IgD-negative memory B cell (primary cell): ENCODE measurements at regions not wholly inside any gene's neighbourhood (a gene's known extent, or its start where the extent isn't known, plus 50 kb on each side); places are given as distances from the start of the nearest gene placed in this dataset.
"Not testable (repeated sequence)": the region's sequence is repeated elsewhere in the genome, so short reads cannot be mapped to it uniquely, and the experiment has no call there.

ENCODE experiments used
- H3K27ac Mint-ChIP-seq, 3 donors: one replicate each; pipeline ENCODE4 v1.8.0; 2020 to 2022; ENCODE audit warnings: mild to moderate bottlenecking in 3 of 3, mixed read lengths in 3 of 3, moderate library complexity in 1 of 3
- H3K27me3 Mint-ChIP-seq: one replicate; pipeline ENCODE4 v1.8.0; 2021; ENCODE audit warnings: mixed read lengths
- H3K36me3 Mint-ChIP-seq: one replicate; pipeline ENCODE4 v1.8.0; 2020; ENCODE audit warnings: mild to moderate bottlenecking, mixed read lengths
- H3K4me1 Mint-ChIP-seq, 3 donors: one replicate each; pipeline ENCODE4 v1.8.0; 2020 to 2022; ENCODE audit warnings: mixed read lengths in 3 of 3, mild to moderate bottlenecking in 1 of 3
- H3K4me3 Mint-ChIP-seq, 4 donors: one replicate each; pipeline ENCODE4 v1.8.0; 2020 to 2022; ENCODE audit warnings: mild to moderate bottlenecking in 4 of 4, mixed read lengths in 4 of 4, moderate library complexity in 3 of 4
- H3K9me3 Mint-ChIP-seq, 3 donors: one replicate each; pipeline ENCODE4 v1.8.0; 2020 to 2021; ENCODE audit warnings: mixed read lengths in 3 of 3, mild to moderate bottlenecking in 1 of 3

- H3K4me3 Mint-ChIP-seq, H3K27ac Mint-ChIP-seq, H3K9me3 Mint-ChIP-seq, H3K36me3 Mint-ChIP-seq, H3K27me3 Mint-ChIP-seq, H3K4me1 Mint-ChIP-seq: not testable (repeated sequence)
Observed at GRCh38 chr13:112176141-112177119, 109.5 kb downstream of the SOX1 start.

- no peak overlapping the region for H3K27ac Mint-ChIP-seq
- no peaks in the 10 kb centered on the region for H3K36me3 Mint-ChIP-seq
- peaks cover 4 to 9% (median 9%) of the 10 kb centered on the region in 3 donors for H3K9me3 Mint-ChIP-seq
- H3K27me3 Mint-ChIP-seq: peaks cover 3% of the 10 kb centered on the region
- H3K4me3 Mint-ChIP-seq: no peak overlapping the region
- no peaks in the 10 kb centered on the region for H3K4me1 Mint-ChIP-seq
Observed at GRCh38 chr13:112177450-112178288, 110.7 kb downstream of the SOX1 start.

- Mint-ChIP-seq H3K4me3 (no peak overlapping the region), H3K27ac (no peak overlapping the region), H3K4me1 (no peaks in the 10 kb centered on the region), H3K27me3 (peaks cover 3% of the 10 kb centered on the region), H3K9me3 (peaks cover 3 to 9% (median 8%) of the 10 kb centered on the region in 3 donors), H3K36me3 (no peaks in the 10 kb centered on the region)
Observed at GRCh38 chr13:112178769-112179168, 111.8 kb downstream of the SOX1 start.

GRCh38 chr13:112179421-112179820, 112.5 kb downstream of the SOX1 start:
- H3K36me3 Mint-ChIP-seq: no peaks in the 10 kb centered on the region

GRCh38 chr13:112179995-112180394, 113.0 kb downstream of the SOX1 start:
- Mint-ChIP-seq H3K4me1 (no peaks in the 10 kb centered on the region), H3K4me3 (no peak overlapping the region), H3K36me3 (no peaks in the 10 kb centered on the region), H3K27ac (no peak overlapping the region), H3K27me3 (no peaks in the 10 kb centered on the region), H3K9me3 (peaks cover 2% of the 10 kb centered on the region in 3 donors)

More at GRCh38 chr13:112179421-112179820, 112.5 kb downstream of the SOX1 start:
- H3K9me3 Mint-ChIP-seq: peaks cover 2 to 5% (median 3%) of the 10 kb centered on the region in 3 donors
- no peak overlapping the region for H3K4me3 Mint-ChIP-seq
- H3K27me3 Mint-ChIP-seq: no peaks in the 10 kb centered on the region
- H3K4me1 Mint-ChIP-seq: no peaks in the 10 kb centered on the region
- H3K27ac Mint-ChIP-seq: no peak overlapping the region

- H3K27me3 Mint-ChIP-seq: no peaks in the 10 kb centered on the region
- no peak overlapping the region for H3K27ac Mint-ChIP-seq
- H3K4me1 Mint-ChIP-seq: no peaks in the 10 kb centered on the region
- H3K4me3 Mint-ChIP-seq: no peak overlapping the region
- no peaks in the 10 kb centered on the region for H3K9me3 Mint-ChIP-seq
- H3K36me3 Mint-ChIP-seq: no peaks in the 10 kb centered on the region
Observed at GRCh38 chr13:112181336-112182067, 114.6 kb downstream of the SOX1 start.

- Mint-ChIP-seq H3K4me1 (no peaks in the 10 kb centered on the region), H3K9me3 (peaks cover 0 to 1% (median 0%) of the 10 kb centered on the region in 3 donors), H3K36me3 (no peaks in the 10 kb centered on the region), H3K27me3 (no peaks in the 10 kb centered on the region), H3K4me3 (no peak overlapping the region), H3K27ac (no peak overlapping the region)
Observed at GRCh38 chr13:112182251-112182650, 115.3 kb downstream of the SOX1 start.

- H3K9me3 Mint-ChIP-seq: peaks cover 0 to 2% (median 0%) of the 10 kb centered on the region in 3 donors
- H3K27ac Mint-ChIP-seq: no peak overlapping the region
- H3K36me3 Mint-ChIP-seq: no peaks in the 10 kb centered on the region
- H3K4me3 Mint-ChIP-seq: no peak overlapping the region
- H3K27me3 Mint-ChIP-seq: no peaks in the 10 kb centered on the region
- H3K4me1 Mint-ChIP-seq: no peaks in the 10 kb centered on the region
Observed at GRCh38 chr13:112182846-112183531, 116.0 kb downstream of the SOX1 start.

- Mint-ChIP-seq H3K27me3 (no peaks in the 10 kb centered on the region), H3K9me3 (peaks cover 0 to 2% (median 0%) of the 10 kb centered on the region in 3 donors), H3K27ac (no peak overlapping the region), H3K36me3 (no peaks in the 10 kb centered on the region), H3K4me3 (peak overlapping the region in 1 of 4 donors; percentile 68), H3K4me1 (no peaks in the 10 kb centered on the region)
Observed at GRCh38 chr13:112183532-112184090, 116.7 kb downstream of the SOX1 start.

GRCh38 chr13:112184261-112184660, 117.3 kb downstream of the SOX1 start:
- H3K4me1 Mint-ChIP-seq: no peaks in the 10 kb centered on the region
- no peak overlapping the region for H3K4me3 Mint-ChIP-seq
- no peak overlapping the region for H3K27ac Mint-ChIP-seq
- H3K9me3 Mint-ChIP-seq: peaks cover 0 to 2% (median 0%) of the 10 kb centered on the region in 3 donors
- no peaks in the 10 kb centered on the region for H3K36me3 Mint-ChIP-seq
- no peaks in the 10 kb centered on the region for H3K27me3 Mint-ChIP-seq

- Mint-ChIP-seq H3K4me3 (no peak overlapping the region), H3K27ac (no peak overlapping the region), H3K9me3 (peaks cover 0 to 2% (median 0%) of the 10 kb centered on the region in 3 donors), H3K4me1 (no peaks in the 10 kb centered on the region), H3K27me3 (no peaks in the 10 kb centered on the region), H3K36me3 (no peaks in the 10 kb centered on the region)
Observed at GRCh38 chr13:112184851-112185371, 118.0 kb downstream of the SOX1 start.

- H3K4me3 Mint-ChIP-seq: no peak overlapping the region
Observed at GRCh38 chr13:112185466-112185865, 118.5 kb downstream of the SOX1 start.

GRCh38 chr13:112186091-112186490, 119.1 kb downstream of the SOX1 start:
- Mint-ChIP-seq H3K27ac (no peak overlapping the region), H3K9me3 (peaks cover 0 to 2% (median 0%) of the 10 kb centered on the region in 3 donors), H3K36me3 (no peaks in the 10 kb centered on the region), H3K27me3 (no peaks in the 10 kb centered on the region), H3K4me1 (no peaks in the 10 kb centered on the region), H3K4me3 (no peak overlapping the region)

More at GRCh38 chr13:112185466-112185865, 118.5 kb downstream of the SOX1 start:
- H3K27ac Mint-ChIP-seq: no peak overlapping the region
- H3K36me3 Mint-ChIP-seq: no peaks in the 10 kb centered on the region
- no peaks in the 10 kb centered on the region for H3K4me1 Mint-ChIP-seq
- H3K27me3 Mint-ChIP-seq: no peaks in the 10 kb centered on the region
- H3K9me3 Mint-ChIP-seq: peaks cover 0 to 2% (median 0%) of the 10 kb centered on the region in 3 donors
